HEK293 (cell line): ENCODE measurements at regions not wholly inside any gene's neighbourhood (a gene's known extent, or its start where the extent isn't known, plus 50 kb on each side); places are given as distances from the start of the nearest gene placed in this dataset.

Experiments
- CTCF ChIA-PET: fragments of 350-600 bp; formaldehyde crosslinking; extraction: SDS; loops from one replicate; lab custom pipeline; 2021; ENCODE audit warnings: antibody characterized with exemption; lab: Yijun Ruan, JAX
- POLR2A ChIA-PET: fragments of 300-600 bp; formaldehyde crosslinking; extraction: SDS; loops from one replicate; lab custom pipeline; 2020; ENCODE audit warnings: antibody characterized with exemption, inconsistent platforms; lab: Yijun Ruan, JAX
- H3K27ac ChIP-seq: fragments of 200-500 bp; sonication (Bioruptor generic); 2 replicates; pipeline ENCODE4 v1.5.1; 2014; ENCODE audit warnings: low read depth, low read length, control low read depth, inconsistent platforms; ENCODE audit errors: extremely low read depth
- H3K36me3 ChIP-seq, 2 experiments: fragments of 200-500 bp in 1 of 2; sonication (Bioruptor generic) in 1 of 2; 1 replicate in 1 of 2; 2 replicates in 1 of 2; pipeline ENCODE4 v1.5.1; 2014 to 2017; ENCODE audit warnings: inconsistent platforms in 2 of 2, low read length in 2 of 2; ENCODE audit not compliant: control insufficient read depth in 2 of 2, insufficient read depth in 1 of 2
- H3K4me1 ChIP-seq: fragments of 200-500 bp; sonication (Bioruptor generic); 2 replicates; pipeline ENCODE4 v1.5.1; 2014; ENCODE audit warnings: mild to moderate bottlenecking, low read length, inconsistent platforms; ENCODE audit not compliant: control insufficient read depth, insufficient read depth
- H3K4me3 ChIP-seq: 2 replicates; pipeline ENCODE4 v1.5.1; 2011; ENCODE audit warnings: low read depth, mild to moderate bottlenecking, control low read depth, low read length, moderate library complexity
- H3K9me3 ChIP-seq: fragments of 200-500 bp; sonication (Bioruptor generic); 2 replicates; pipeline ENCODE4 v1.5.1; 2014; ENCODE audit warnings: low read depth, low read length, inconsistent platforms; ENCODE audit not compliant: control insufficient read depth, insufficient read depth
- BCL6B ChIP-seq: fragments of 450-650 bp; formaldehyde crosslinking; IDR thresholded peaks from 2 replicates; pipeline ENCODE4 v1.5.1; 2017; ENCODE audit warnings: missing biosample characterization, missing genetic modification characterization
- FEZF1 ChIP-seq: fragments of 450-650 bp; formaldehyde crosslinking; IDR thresholded peaks from 2 replicates; pipeline ENCODE4 v1.5.1; 2016; ENCODE audit warnings: missing biosample characterization, missing genetic modification characterization
- GFI1B ChIP-seq: fragments of 450-650 bp; formaldehyde crosslinking; IDR thresholded peaks from 2 replicates; pipeline ENCODE4 v1.5.1; 2016; ENCODE audit warnings: missing biosample characterization, missing genetic modification characterization
- GLIS1 ChIP-seq: fragments of 450-650 bp; formaldehyde crosslinking; IDR thresholded peaks from 2 replicates; pipeline ENCODE4 v1.5.1; 2016; ENCODE audit warnings: missing biosample characterization, missing genetic modification characterization
- GLIS2 ChIP-seq: fragments of 450-650 bp; formaldehyde crosslinking; IDR thresholded peaks from 2 replicates; pipeline ENCODE4 v1.5.1; 2016; ENCODE audit warnings: missing biosample characterization, missing genetic modification characterization
- REPIN1 ChIP-seq: fragments of 450-650 bp; formaldehyde crosslinking; IDR thresholded peaks from 2 replicates; pipeline ENCODE4 v1.5.1; 2017; ENCODE audit warnings: missing biosample characterization, missing genetic modification characterization, low read depth
- ZBTB17 ChIP-seq: fragments of 450-650 bp; formaldehyde crosslinking; IDR thresholded peaks from 2 replicates; pipeline ENCODE4 v1.5.1; 2016; ENCODE audit warnings: missing biosample characterization, missing genetic modification characterization
- ZBTB26 ChIP-seq: fragments of 450-650 bp; formaldehyde crosslinking; optimal IDR thresholded peaks from 2 replicates; pipeline ENCODE3; 2016; ENCODE audit warnings: missing biosample characterization, mild to moderate bottlenecking, missing genetic modification characterization
- ZBTB8A ChIP-seq: fragments of 450-650 bp; formaldehyde crosslinking; IDR thresholded peaks from 2 replicates; pipeline ENCODE4 v1.5.1; 2016; ENCODE audit warnings: missing biosample characterization, missing genetic modification characterization
- ZIC2 ChIP-seq: fragments of 450-650 bp; formaldehyde crosslinking; IDR thresholded peaks from 2 replicates; pipeline ENCODE4 v1.5.1; 2016; ENCODE audit warnings: missing biosample characterization, missing genetic modification characterization
- ZNF175 ChIP-seq: fragments of 450-650 bp; formaldehyde crosslinking; IDR thresholded peaks from 2 replicates; pipeline ENCODE4 v1.5.1; 2016; ENCODE audit warnings: missing biosample characterization, missing genetic modification characterization
- ZNF214 ChIP-seq: fragments of 450-650 bp; formaldehyde crosslinking; IDR thresholded peaks from 2 replicates; pipeline ENCODE4 v1.5.1; 2017; ENCODE audit warnings: missing biosample characterization, mild to moderate bottlenecking, missing genetic modification characterization, borderline replicate concordance
- ZNF239 ChIP-seq: fragments of 450-650 bp; formaldehyde crosslinking; IDR thresholded peaks from 2 replicates; pipeline ENCODE4 v1.5.1; 2016; ENCODE audit warnings: missing biosample characterization, missing genetic modification characterization
- ZNF341 ChIP-seq: fragments of 450-650 bp; formaldehyde crosslinking; IDR thresholded peaks from 2 replicates; pipeline ENCODE4; 2016; ENCODE audit warnings: low read depth, missing biosample characterization, missing genetic modification characterization
- ZNF488 ChIP-seq: fragments of 450-650 bp; formaldehyde crosslinking; IDR thresholded peaks from 2 replicates; pipeline ENCODE4 v1.5.1; 2016; ENCODE audit warnings: missing biosample characterization, missing genetic modification characterization
- ZNF548 ChIP-seq: fragments of 450-650 bp; formaldehyde crosslinking; IDR thresholded peaks from 2 replicates; pipeline ENCODE4 v1.5.1; 2016; ENCODE audit warnings: missing biosample characterization, missing genetic modification characterization
- ZNF621 ChIP-seq: fragments of 450-650 bp; formaldehyde crosslinking; IDR thresholded peaks from 2 replicates; pipeline ENCODE4 v1.5.1; 2017; ENCODE audit warnings: missing biosample characterization, missing genetic modification characterization
- ZNF670 ChIP-seq: fragments of 450-650 bp; formaldehyde crosslinking; IDR thresholded peaks from 2 replicates; pipeline ENCODE4 v1.5.1; 2016; ENCODE audit warnings: missing biosample characterization, missing genetic modification characterization, low read depth
- ZNF785 ChIP-seq: fragments of 450-650 bp; formaldehyde crosslinking; IDR thresholded peaks from 2 replicates; pipeline ENCODE4 v1.5.1; 2016; ENCODE audit warnings: missing biosample characterization, missing genetic modification characterization
- TF ChIP-seq, protein P1 (sequence below): fragments of 450-650 bp; formaldehyde crosslinking; IDR thresholded peaks from 2 replicates; pipeline ENCODE4 v1.5.1; 2017; ENCODE audit warnings: missing biosample characterization, mild to moderate bottlenecking, missing genetic modification characterization, moderate library complexity
- TF ChIP-seq, protein P2 (sequence below): fragments of 450-650 bp; formaldehyde crosslinking; IDR thresholded peaks from 2 replicates; pipeline ENCODE4 v1.5.1; 2017; ENCODE audit warnings: missing biosample characterization, missing genetic modification characterization
- TF ChIP-seq, protein P3 (sequence below): fragments of 450-650 bp; formaldehyde crosslinking; conservative IDR thresholded peaks from 2 replicates; pipeline ENCODE4 v1.5.1; 2016; ENCODE audit warnings: low read depth, missing biosample characterization, missing genetic modification characterization
- TF ChIP-seq, protein P4 (sequence below): fragments of 450-650 bp; formaldehyde crosslinking; IDR thresholded peaks from 2 replicates; pipeline ENCODE4 v1.5.1; 2016; ENCODE audit warnings: missing biosample characterization, missing genetic modification characterization

GRCh38 chr5:53423724-53424123 lies 56.7 kb upstream of the FST start:
- no peaks in the 10 kb centered on the region for H3K9me3 ChIP-seq
- no peak overlapping the region for H3K27ac ChIP-seq
- POLR2A ChIA-PET = no interaction called here
- TF ChIP-seq GLIS2 (no peak), ZNF670 (no peak), ZNF548 (tag by site-specific recombination) (no peak), ZNF214 (no peak), GLIS1 (no peak), ZBTB8A (tag by site-specific recombination) (no peak), ZNF488 (tag by site-specific recombination) (no peak), ZNF785 (tag by site-specific recombination) (no peak), ZNF239 (tag by site-specific recombination) (no peak), REPIN1 (no peak), ZIC2 (no peak), ZNF621 (tag by site-specific recombination) (no peak), FEZF1 (tag by site-specific recombination) (no peak), GFI1B (no peak), ZNF175 (tag by site-specific recombination) (no peak)
- TF ChIP-seq, protein P1, sequence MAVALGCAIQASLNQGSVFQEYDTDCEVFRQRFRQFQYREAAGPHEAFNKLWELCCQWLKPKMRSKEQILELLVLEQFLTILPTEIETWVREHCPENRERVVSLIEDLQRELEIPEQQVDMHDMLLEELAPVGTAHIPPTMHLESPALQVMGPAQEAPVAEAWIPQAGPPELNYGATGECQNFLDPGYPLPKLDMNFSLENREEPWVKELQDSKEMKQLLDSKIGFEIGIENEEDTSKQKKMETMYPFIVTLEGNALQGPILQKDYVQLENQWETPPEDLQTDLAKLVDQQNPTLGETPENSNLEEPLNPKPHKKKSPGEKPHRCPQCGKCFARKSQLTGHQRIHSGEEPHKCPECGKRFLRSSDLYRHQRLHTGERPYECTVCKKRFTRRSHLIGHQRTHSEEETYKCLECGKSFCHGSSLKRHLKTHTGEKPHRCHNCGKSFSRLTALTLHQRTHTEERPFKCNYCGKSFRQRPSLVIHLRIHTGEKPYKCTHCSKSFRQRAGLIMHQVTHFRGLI (tag by site-specific recombination) = no peak
- TF ChIP-seq, protein P2, sequence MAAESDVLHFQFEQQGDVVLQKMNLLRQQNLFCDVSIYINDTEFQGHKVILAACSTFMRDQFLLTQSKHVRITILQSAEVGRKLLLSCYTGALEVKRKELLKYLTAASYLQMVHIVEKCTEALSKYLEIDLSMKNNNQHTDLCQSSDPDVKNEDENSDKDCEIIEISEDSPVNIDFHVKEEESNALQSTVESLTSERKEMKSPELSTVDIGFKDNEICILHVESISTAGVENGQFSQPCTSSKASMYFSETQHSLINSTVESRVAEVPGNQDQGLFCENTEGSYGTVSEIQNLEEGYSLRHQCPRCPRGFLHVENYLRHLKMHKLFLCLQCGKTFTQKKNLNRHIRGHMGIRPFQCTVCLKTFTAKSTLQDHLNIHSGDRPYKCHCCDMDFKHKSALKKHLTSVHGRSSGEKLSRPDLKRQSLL (tag by site-specific recombination) = no peak
- TF ChIP-seq, all 188 proteins: peak for 0
- Histone ChIP-seq H3K4me3 (no peak overlapping the region), H3K36me3 (no peaks in the 10 kb centered on the region), H3K4me1 (peaks cover 4% of the 10 kb centered on the region; the same call in 1 of the 2 replicates)
- CTCF ChIA-PET = no interaction called here

GRCh38 chr5:53424686-53425615 lies 55.5 kb upstream of the FST start:
- ChIA-PET CTCF (interaction anchor here (0.6 to 1.6 kb wide), 4 partner anchors 8 to 810 kb away, joined by 3 to 7 read pairs (median 4); no protein-coding TSS in a partner anchor), POLR2A (no interaction called here)
- Histone ChIP-seq H3K36me3 (no peaks in the 10 kb centered on the region), H3K9me3 (no peaks in the 10 kb centered on the region), H3K4me3 (no peak overlapping the region), H3K27ac (no peak overlapping the region), H3K4me1 (peaks cover 4% of the 10 kb centered on the region; the same call in 1 of the 2 replicates)
- TF ChIP-seq ZBTB26 (tag by site-specific recombination) (no peak), ZNF341 (tag by site-specific recombination) (no peak), ZBTB17 (tag by site-specific recombination) (no peak), BCL6B (no peak)
- TF ChIP-seq, protein P3, sequence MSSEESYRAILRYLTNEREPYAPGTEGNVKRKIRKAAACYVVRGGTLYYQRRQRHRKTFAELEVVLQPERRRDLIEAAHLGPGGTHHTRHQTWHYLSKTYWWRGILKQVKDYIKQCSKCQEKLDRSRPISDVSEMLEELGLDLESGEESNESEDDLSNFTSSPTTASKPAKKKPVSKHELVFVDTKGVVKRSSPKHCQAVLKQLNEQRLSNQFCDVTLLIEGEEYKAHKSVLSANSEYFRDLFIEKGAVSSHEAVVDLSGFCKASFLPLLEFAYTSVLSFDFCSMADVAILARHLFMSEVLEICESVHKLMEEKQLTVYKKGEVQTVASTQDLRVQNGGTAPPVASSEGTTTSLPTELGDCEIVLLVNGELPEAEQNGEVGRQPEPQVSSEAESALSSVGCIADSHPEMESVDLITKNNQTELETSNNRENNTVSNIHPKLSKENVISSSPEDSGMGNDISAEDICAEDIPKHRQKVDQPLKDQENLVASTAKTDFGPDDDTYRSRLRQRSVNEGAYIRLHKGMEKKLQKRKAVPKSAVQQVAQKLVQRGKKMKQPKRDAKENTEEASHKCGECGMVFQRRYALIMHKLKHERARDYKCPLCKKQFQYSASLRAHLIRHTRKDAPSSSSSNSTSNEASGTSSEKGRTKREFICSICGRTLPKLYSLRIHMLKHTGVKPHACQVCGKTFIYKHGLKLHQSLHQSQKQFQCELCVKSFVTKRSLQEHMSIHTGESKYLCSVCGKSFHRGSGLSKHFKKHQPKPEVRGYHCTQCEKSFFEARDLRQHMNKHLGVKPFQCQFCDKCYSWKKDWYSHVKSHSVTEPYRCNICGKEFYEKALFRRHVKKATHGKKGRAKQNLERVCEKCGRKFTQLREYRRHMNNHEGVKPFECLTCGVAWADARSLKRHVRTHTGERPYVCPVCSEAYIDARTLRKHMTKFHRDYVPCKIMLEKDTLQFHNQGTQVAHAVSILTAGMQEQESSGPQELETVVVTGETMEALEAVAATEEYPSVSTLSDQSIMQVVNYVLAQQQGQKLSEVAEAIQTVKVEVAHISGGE (tag by site-specific recombination) = no peak
- TF ChIP-seq, protein P4, sequence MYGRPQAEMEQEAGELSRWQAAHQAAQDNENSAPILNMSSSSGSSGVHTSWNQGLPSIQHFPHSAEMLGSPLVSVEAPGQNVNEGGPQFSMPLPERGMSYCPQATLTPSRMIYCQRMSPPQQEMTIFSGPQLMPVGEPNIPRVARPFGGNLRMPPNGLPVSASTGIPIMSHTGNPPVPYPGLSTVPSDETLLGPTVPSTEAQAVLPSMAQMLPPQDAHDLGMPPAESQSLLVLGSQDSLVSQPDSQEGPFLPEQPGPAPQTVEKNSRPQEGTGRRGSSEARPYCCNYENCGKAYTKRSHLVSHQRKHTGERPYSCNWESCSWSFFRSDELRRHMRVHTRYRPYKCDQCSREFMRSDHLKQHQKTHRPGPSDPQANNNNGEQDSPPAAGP (tag by site-specific recombination) = no peak
